ENCODE measurements at regions not wholly inside any gene's neighbourhood (a gene's known extent, or its start where the extent isn't known, plus 50 kb on each side); places are given as distances from the start of the nearest gene placed in this dataset.

GRCh38 chr10:35993591-35994515 lies 351.8 kb upstream of the FZD8 start:
- TF ChIP-seq POLR2A (IDR thresholded peaks at IDR 0.05) (no peak), CTCF (IDR thresholded peaks at IDR 0.05) (no peak), POLR2AphosphoS5 (IDR thresholded peaks at IDR 0.05) (no peak)
